ENCODE measurements at regions not wholly inside any gene's neighbourhood (a gene's known extent, or its start where the extent isn't known, plus 50 kb on each side); places are given as distances from the start of the nearest gene placed in this dataset.

DNA sequence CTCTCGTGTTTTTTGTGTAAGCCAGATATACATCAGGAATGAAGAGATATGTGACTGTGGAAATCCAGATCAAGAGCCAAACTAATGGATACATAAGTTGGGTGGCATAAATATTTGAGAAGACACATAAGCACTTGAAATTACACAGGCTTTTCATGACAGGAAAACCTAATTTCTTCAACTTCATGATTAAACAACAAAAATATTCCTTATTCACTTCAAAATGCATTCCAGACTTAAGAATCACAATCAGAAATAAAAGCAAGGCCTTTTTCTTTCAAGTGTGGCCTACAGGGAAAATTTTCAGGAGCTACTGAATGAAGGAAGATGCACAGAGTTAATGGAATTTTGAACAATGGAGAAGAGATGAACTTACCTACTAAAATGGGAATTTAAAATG is 515.6 kb downstream of the FOXG1 start:
- TF ChIP-seq, protein P1, sequence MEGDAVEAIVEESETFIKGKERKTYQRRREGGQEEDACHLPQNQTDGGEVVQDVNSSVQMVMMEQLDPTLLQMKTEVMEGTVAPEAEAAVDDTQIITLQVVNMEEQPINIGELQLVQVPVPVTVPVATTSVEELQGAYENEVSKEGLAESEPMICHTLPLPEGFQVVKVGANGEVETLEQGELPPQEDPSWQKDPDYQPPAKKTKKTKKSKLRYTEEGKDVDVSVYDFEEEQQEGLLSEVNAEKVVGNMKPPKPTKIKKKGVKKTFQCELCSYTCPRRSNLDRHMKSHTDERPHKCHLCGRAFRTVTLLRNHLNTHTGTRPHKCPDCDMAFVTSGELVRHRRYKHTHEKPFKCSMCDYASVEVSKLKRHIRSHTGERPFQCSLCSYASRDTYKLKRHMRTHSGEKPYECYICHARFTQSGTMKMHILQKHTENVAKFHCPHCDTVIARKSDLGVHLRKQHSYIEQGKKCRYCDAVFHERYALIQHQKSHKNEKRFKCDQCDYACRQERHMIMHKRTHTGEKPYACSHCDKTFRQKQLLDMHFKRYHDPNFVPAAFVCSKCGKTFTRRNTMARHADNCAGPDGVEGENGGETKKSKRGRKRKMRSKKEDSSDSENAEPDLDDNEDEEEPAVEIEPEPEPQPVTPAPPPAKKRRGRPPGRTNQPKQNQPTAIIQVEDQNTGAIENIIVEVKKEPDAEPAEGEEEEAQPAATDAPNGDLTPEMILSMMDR (IDR thresholded peaks at IDR 0.05; ENCODE audit: low read length, missing control alignments): no peak

GRCh38 chr14:29290441-29290840 is 523.9 kb downstream of the FOXG1 start:
- TF ChIP-seq, protein P1 (IDR thresholded peaks at IDR 0.05; ENCODE audit: low read length, missing control alignments): no peak
- DNase-seq (ENCODE audit: low read depth): no peak
- H3K4me3 ChIP-seq (replicated peaks; ENCODE audit: low read depth, low read length): no peak overlapping the region

More for the DNA sequence above, 515.6 kb downstream of the FOXG1 start:
- H3K4me3 ChIP-seq (replicated peaks; ENCODE audit: low read depth, low read length): no peak overlapping the region
- peak; percentile 19 for DNase-seq (ENCODE audit: low read depth)

DNA sequence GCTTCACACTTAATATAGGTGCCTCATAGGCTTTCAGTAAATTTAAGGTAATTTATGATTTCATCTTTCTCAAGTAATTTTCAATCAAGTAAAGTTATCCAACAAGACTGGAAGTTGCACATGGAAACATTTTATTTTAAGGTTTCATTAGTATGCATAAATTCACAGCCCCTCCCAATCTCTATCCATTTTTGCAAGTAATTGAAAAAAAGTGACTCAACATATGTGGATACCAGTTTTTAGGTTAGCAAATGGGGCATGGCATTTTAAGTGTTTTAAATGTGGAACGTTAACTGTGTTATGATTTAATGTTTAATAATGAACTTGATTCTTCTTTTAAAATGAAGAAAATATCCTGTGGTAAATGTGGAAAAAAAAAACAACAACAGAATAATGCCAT is 532.8 kb downstream of the FOXG1 start:
- no peak for DNase-seq (ENCODE audit: low read depth)
- H3K4me3 ChIP-seq (replicated peaks; ENCODE audit: low read depth, low read length): no peak overlapping the region
- TF ChIP-seq, protein P1 (IDR thresholded peaks at IDR 0.05; ENCODE audit: low read length, missing control alignments): no peak

DNA sequence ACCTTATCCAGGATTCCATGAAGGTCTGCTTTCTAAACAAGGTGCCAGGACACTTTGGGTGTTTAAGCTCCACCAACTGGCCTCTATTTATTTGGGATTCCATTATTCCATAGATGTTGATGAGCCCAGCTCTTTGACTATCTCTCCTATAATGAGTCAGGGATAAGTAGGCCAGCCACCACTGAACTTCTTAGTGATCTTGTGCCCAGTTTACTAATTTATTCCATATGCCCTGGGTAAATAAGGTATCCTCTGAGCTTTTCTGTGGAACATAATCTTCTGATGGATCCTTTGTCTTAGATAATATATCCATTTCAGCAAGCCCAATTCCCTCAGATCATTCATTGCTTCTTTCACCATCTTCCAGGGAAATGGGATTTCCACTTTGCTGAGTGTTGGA is 535.0 kb downstream of the FOXG1 start:
- DNase-seq (ENCODE audit: low read depth): no peak
- no peak overlapping the region for H3K4me3 ChIP-seq (replicated peaks; ENCODE audit: low read depth, low read length)
- TF ChIP-seq, protein P1 (IDR thresholded peaks at IDR 0.05; ENCODE audit: low read length, missing control alignments): no peak

- H3K4me3 ChIP-seq (replicated peaks; ENCODE audit: low read depth, low read length): no peak overlapping the region
- DNase-seq (ENCODE audit: low read depth): no peak
- TF ChIP-seq, protein P1 (IDR thresholded peaks at IDR 0.05; ENCODE audit: low read length, missing control alignments): no peak
Observed at GRCh38 chr14:29310210-29310609, 543.6 kb downstream of the FOXG1 start.

GRCh38 chr14:29310757-29311156 is 544.2 kb downstream of the FOXG1 start:
- TF ChIP-seq, protein P1 (IDR thresholded peaks at IDR 0.05; ENCODE audit: low read length, missing control alignments): no peak
- peak; percentile 68 for DNase-seq (ENCODE audit: low read depth)
- no peak overlapping the region for H3K4me3 ChIP-seq (replicated peaks; ENCODE audit: low read depth, low read length)

DNA sequence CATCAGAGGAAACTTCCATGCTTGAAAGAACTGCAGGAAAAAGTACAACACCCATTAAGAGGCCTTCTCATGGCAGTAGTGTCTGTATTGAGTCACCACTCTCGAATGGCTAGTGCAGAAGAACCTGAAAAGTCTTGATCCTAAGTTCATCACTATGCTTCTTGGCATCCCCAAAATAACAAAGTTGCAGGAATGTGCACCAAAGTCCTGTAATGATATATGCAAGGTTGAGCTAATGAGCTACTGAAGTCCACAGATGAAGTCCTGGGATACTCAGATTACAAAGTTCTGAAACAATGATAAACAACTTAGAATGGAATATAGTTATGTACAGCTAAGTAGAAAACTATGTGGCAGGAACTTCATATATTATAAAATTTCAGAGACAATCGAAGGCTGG is 545.4 kb downstream of the FOXG1 start:
- TF ChIP-seq, protein P1 (IDR thresholded peaks at IDR 0.05; ENCODE audit: low read length, missing control alignments): no peak
- DNase-seq (ENCODE audit: low read depth): peak; percentile 3
- H3K4me3 ChIP-seq (replicated peaks; ENCODE audit: low read depth, low read length): no peak overlapping the region

Measured in fibroblast of pulmonary artery (primary cell).